HAP-1 (cell line): ENCODE measurements at regions not wholly inside any gene's neighbourhood (a gene's known extent, or its start where the extent isn't known, plus 50 kb on each side); places are given as distances from the start of the nearest gene placed in this dataset.
"Not testable (repeated sequence)": the region's sequence is repeated elsewhere in the genome, so short reads cannot be mapped to it uniquely, and the experiment has no call there.

Source experiments
- DNase-seq, 2 experiments: peaks; one replicate each; pipeline ENCODE4 v3.0.0-alpha.2; 2016 to 2020; ENCODE audit warnings: low spot score in 2 of 2
- H3K27me3 ChIP-seq: fragments of 250-450 bp; sonication (Bioruptor Pico); 2 replicates; pipeline ENCODE4 v1.5.1; 2020; ENCODE audit warnings: low read depth, mild to moderate bottlenecking, moderate library complexity
- H3K36me3 ChIP-seq: fragments of 250-450 bp; sonication (Bioruptor Pico); replicated peaks from 2 replicates; pipeline ENCODE4 v1.5.1; 2020; ENCODE audit warnings: mild to moderate bottlenecking
- H3K4me1 ChIP-seq: fragments of 250-450 bp; sonication (Bioruptor Pico); 2 replicates; pipeline ENCODE4 v1.5.1; 2020; ENCODE audit warnings: mild to moderate bottlenecking
- H3K4me3 ChIP-seq: fragments of 250-450 bp; sonication (Bioruptor Pico); 2 replicates; pipeline ENCODE4 v1.5.1; 2020; ENCODE audit warnings: mild to moderate bottlenecking, moderate library complexity
- H3K9me3 ChIP-seq: fragments of 250-450 bp; sonication (Bioruptor Pico); 2 replicates; pipeline ENCODE4 v1.5.1; 2020; ENCODE audit warnings: mild to moderate bottlenecking, moderate library complexity
- in situ Hi-C: fragments of 300-500 bp; cut with MboI; formaldehyde crosslinking; loops from 3 replicates; pipeline ENCODE4 v1.14.3; 2020; ENCODE audit warnings: low sequenced_read_pairs, inconsistent platforms, mixed read lengths

DNA sequence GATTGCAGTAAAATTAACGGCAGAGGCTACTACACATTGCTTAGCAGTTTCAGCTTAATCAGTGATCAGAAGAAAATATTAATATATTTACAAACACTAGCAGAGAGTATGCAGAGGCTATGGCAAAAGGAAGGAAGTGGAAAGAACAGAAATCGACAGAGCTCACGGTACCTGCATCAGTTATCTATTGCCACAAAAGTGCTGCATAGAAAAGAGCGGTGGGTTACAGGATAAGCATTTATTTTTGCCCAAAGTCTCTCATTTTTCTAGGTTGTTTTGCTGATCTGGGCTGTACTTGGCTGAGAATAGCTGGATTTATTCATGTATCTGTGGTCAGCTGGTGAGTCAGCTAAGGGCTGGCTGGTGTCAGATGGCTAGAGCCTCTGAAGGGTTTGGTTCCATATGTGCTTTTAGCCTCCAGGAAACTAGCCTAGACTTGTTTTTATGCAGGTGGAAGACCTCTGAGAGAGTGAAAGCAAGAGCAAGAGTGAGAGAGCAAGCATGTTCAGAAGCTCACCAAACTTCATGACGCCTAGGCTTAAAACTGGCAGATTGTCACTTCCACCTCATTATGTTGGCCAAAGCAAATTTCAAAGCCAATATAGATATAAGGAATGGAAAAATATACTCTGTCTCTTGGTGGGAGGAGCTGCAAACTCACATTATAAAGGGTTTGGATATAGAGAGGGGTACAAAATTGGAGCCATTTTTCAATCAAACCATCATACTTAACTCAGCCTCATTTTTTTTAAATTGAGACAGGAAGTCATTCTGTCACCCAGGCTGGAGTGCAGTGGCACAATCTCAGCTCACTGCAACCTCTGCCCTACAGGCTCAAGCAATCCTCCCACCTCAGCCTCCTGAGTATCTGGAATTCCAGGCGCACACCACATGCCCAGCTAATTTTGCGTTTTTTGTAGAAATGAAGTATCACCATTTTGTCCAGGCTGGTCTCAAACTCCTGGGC lies 153.2 kb upstream of the RPL34 start:
- in situ Hi-C loops = no loop called here
- Histone ChIP-seq H3K9me3 (no peaks in the 10 kb centered on the region), H3K27me3 (peaks cover 10% of the 10 kb centered on the region), H3K4me3 (no peak overlapping the region), H3K36me3 (no peaks in the 10 kb centered on the region), H3K4me1 (no peaks in the 10 kb centered on the region)
- DNase-seq = no peak

DNA sequence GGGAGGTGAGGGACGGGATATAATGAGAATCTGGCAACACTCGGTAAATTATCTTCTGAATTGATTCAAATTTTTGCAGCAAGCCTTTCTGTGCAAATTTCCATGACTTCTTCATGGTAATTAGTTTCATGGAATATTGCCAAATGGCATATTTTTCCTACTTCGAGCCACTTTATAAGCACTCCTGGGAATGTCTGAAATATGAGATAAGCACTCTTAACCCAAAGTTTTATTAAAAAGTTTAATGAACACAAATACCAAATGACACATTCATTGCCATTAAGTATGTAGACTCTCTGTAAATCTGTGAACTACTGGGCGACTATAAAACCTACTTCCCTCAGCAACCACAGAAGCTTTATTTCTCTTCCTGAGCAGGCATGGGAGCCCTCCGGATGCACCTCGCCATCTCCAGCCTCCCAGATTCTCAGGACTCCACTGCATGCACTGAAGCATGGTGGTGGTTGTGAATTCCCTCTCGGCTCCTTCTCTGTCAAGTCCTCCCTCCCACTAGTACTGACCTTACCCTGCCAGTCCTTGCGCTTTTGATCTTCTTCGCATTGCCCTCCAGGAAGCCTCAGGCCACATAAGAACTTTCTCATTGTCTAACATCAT lies 154.4 kb upstream of the RPL34 start:
- H3K4me3 ChIP-seq = no peak overlapping the region
- no peaks in the 10 kb centered on the region for H3K36me3 ChIP-seq
- peaks cover 10% of the 10 kb centered on the region for H3K27me3 ChIP-seq
- no peak for DNase-seq
- in situ Hi-C loops = no loop called here
- no peaks in the 10 kb centered on the region for H3K9me3 ChIP-seq
- no peaks in the 10 kb centered on the region for H3K4me1 ChIP-seq

DNA sequence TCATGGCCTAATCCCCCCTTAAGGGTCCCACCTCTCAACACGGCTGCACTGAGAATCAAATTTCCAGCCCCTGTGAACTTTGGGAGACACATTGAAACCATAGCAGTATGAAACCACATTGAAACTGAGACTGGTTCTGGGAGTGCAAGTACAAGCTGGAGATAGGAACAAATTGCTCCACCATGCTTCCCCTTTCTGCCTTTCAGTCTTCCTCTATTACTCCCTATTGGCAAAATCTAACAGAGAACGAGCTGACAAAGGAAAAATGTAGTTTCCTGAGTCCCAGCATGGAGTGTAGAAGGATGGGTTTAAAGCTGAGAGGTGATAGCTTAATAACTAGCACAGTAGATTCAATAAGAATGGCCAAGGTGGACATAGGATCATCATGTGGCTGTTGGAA lies 161.7 kb upstream of the RPL34 start:
- Histone ChIP-seq H3K36me3 (no peaks in the 10 kb centered on the region), H3K9me3 (no peaks in the 10 kb centered on the region), H3K4me3 (no peak overlapping the region), H3K4me1 (no peaks in the 10 kb centered on the region), H3K27me3 (peaks cover 5% of the 10 kb centered on the region; the same call in 1 of the 2 replicates)
- in situ Hi-C loops = no loop called here
- no peak for DNase-seq

DNA sequence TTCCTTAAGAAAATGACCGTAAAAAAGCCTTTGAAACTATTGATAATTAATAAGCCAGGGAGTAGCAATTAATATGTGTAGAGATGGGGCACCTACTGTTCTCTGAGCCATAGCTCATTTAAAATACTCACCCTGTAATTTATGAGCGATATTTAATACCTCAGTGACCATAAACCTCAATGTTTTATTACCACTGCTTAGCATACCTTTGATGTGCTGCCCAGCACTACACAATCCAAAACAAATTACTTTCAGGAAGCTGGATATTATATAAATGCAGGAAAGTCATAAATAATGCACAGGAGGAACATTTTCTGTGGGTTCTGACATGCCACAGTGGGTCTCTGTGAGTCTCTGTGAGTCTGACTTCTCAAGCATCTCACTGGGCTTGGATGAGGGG lies 166.1 kb upstream of the RPL34 start:
- no peak for DNase-seq
- H3K9me3 ChIP-seq = no peaks in the 10 kb centered on the region

DNA sequence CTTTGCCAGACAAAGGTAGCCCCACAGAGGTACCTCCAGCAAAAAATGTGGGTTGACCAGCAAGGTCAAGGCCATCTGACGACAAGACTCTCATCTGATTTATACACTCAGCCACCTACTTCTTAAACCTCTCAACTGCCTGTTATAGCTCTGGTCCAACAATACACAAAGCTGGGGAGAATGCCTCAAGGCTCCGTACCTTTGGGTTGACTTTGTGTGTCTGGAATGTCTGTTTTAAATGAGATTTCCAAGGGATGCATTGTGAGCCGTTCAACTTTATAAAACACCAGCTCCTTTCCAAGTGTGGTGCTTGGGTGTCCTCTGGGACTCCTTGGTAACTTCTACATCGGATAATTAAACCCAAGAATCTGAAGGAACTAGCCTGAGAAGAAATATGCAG lies 167.0 kb upstream of the RPL34 start:
- in situ Hi-C loops = no loop called here

More for the DNA sequence above, 166.1 kb upstream of the RPL34 start:
- Histone ChIP-seq H3K27me3 (peaks cover 5% of the 10 kb centered on the region; the same call in 1 of the 2 replicates), H3K36me3 (no peaks in the 10 kb centered on the region), H3K4me1 (no peaks in the 10 kb centered on the region), H3K4me3 (no peak overlapping the region)
- in situ Hi-C loops = no loop called here

DNA sequence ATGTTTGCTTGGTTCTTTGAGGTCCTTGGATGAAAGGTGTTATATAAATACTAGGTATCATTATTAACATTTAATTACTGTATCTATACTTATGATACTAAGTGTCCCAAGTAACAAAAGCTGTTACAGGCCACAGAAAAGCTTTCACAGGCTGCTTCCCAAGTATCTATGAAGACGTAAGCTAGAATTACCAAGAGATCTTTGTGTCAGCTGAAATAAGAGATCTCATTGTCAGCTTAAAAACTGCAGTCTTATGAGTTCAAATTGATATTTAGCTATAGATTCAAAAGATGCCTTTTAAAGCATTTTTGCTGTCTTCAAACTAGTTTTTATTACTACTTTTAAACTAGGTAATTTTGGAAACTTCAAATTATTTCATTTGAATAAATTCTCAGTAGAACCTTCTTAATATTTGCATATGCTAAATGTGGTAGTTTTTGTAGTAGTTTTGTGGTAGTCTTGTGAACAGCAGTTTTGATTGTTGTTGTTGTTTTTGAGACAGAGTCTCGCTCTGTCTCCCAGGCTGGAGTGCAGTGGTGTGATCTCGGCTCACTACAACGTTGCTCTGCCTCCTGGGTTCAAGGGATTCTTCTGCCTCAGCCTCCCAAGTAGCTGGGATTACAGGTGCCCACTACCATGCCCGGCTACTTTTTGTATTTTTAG lies 170.0 kb upstream of the RPL34 start:
- H3K9me3 ChIP-seq = no peaks in the 10 kb centered on the region

More for the DNA sequence above, 167.0 kb upstream of the RPL34 start:
- peaks cover 5% of the 10 kb centered on the region; the same call in 1 of the 2 replicates for H3K27me3 ChIP-seq
- H3K4me3 ChIP-seq = no peak overlapping the region
- DNase-seq = no peak
- no peaks in the 10 kb centered on the region for H3K9me3 ChIP-seq
- H3K36me3 ChIP-seq = no peaks in the 10 kb centered on the region
- no peaks in the 10 kb centered on the region for H3K4me1 ChIP-seq

DNA sequence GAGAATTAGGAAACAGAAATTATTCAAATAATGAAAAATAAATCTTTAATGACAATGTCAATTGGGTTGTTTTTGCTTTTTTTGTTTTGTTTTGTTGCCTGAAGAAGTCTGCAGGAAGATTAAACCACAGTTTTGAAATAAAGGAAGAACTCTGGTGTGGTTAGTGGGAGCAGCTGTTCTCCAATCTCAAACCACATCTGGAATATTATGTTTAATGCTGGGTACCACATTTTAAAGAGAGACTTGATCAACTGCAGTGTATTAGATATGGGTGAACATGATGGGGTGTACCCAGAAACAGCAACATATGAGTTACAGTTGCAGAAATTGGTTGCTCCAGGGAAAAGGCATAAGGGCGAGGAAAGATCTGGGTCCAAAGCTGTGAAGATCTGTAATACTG lies 171.2 kb upstream of the RPL34 start:
- DNase-seq = no peak
- Histone ChIP-seq H3K36me3 (no peaks in the 10 kb centered on the region), H3K27me3 (peaks cover 5% of the 10 kb centered on the region; the same call in 1 of the 2 replicates), H3K9me3 (no peaks in the 10 kb centered on the region), H3K4me1 (no peaks in the 10 kb centered on the region), H3K4me3 (no peak overlapping the region)
- in situ Hi-C loops = no loop called here

More for the DNA sequence above, 170.0 kb upstream of the RPL34 start:
- in situ Hi-C loops = no loop called here
- Histone ChIP-seq H3K36me3 (no peaks in the 10 kb centered on the region), H3K27me3 (peaks cover 5% of the 10 kb centered on the region; the same call in 1 of the 2 replicates), H3K4me1 (no peaks in the 10 kb centered on the region), H3K4me3 (no peak overlapping the region)
- DNase-seq = no peak

DNA sequence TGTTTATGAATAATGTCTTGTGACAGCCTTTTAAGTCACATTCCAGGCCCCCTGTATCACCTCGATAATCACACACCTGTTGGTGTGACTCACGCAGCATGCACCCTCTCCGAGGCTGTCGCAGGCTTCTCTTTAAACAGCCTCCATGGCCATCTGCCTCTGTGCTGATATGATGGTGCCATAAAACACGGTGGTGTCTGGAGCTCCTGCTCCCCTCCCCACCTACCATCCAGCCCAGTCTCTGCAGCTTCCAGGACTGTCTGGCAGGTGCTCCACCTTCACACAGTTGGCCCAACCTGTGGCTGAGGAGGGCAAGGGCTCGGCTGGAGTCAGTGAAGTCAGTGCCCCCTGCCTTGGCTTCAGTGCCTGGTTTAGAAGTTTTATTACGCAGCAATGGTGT lies 173.8 kb upstream of the RPL34 start:
- Histone ChIP-seq H3K4me3 (no peak overlapping the region), H3K27me3 (no peaks in the 10 kb centered on the region), H3K9me3 (no peaks in the 10 kb centered on the region), H3K4me1 (no peaks in the 10 kb centered on the region), H3K36me3 (no peaks in the 10 kb centered on the region)
- DNase-seq = no peak
- in situ Hi-C loops = no loop called here

DNA sequence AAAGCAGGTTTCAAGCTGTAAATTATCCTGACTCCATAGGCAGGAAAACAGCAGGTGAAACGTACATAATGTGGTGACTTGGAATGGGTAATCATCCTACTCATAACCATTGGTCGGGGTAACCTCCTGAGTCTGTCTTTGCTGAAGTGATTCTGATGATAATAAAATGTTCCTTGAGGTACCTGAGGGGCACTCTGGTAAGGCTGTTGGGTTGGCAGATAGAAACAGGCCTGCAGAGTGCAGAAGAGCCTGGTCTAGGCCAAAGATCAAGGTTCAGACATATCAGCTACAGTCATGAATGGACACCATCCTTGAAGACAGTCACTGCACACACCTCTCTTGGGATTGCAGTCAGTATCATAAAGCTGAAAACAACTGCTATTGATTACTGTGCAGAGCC lies 174.7 kb upstream of the RPL34 start:
- no peaks in the 10 kb centered on the region for H3K4me1 ChIP-seq
- no peaks in the 10 kb centered on the region for H3K36me3 ChIP-seq
- in situ Hi-C loops = no loop called here
- H3K9me3 ChIP-seq = no peaks in the 10 kb centered on the region
- H3K4me3 ChIP-seq = no peak overlapping the region
- no peak for DNase-seq
- H3K27me3 ChIP-seq = no peaks in the 10 kb centered on the region

DNA sequence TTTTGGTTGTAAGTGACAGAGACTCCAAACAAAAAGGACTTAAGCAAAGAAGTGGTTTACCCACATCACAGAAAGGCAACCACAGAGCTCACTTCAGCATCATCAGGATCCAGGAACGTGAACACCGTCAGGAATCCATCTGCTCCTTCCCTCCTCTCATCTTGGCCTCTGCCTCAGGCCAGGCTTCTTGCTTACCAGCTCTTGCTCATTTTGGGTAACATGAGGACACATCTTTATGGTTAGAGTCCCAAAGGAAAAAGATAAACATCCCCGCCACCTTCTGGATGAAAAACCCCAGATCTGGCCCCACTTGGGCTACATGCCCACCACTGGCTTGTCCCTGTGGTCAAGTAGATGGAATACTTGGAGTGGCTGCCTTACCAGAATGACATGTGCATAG lies 176.8 kb upstream of the RPL34 start:
- no peaks in the 10 kb centered on the region for H3K27me3 ChIP-seq
- in situ Hi-C loops = no loop called here
- DNase-seq = no peak
- no peak overlapping the region for H3K4me3 ChIP-seq
- H3K36me3 ChIP-seq = no peaks in the 10 kb centered on the region
- no peaks in the 10 kb centered on the region for H3K9me3 ChIP-seq
- H3K4me1 ChIP-seq = no peaks in the 10 kb centered on the region

DNA sequence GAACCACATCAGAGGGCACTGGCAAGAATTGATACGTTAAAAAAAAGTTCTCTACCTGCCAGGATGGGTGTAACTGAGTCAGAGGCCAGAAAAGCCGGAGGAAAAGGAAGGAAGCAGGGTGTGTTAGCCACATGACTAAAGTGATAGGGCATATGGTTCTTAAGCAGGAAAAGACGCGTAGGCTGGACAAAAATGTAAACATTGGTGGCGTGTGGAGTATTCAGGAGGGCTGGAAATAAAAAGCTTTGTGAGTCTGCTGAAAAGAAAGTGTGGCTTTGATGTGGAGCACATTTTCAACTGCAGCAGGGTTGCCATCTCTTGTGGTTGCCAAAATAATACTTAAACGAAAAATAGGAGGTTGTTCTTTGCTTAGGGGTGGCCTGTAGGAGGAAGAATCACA lies 186.5 kb upstream of the RPL34 start:
- Histone ChIP-seq H3K9me3 (no peaks in the 10 kb centered on the region), H3K4me3 (no peak overlapping the region), H3K36me3 (no peaks in the 10 kb centered on the region), H3K27me3 (no peaks in the 10 kb centered on the region), H3K4me1 (no peaks in the 10 kb centered on the region)
- in situ Hi-C loops = no loop called here
- no peak for DNase-seq

DNA sequence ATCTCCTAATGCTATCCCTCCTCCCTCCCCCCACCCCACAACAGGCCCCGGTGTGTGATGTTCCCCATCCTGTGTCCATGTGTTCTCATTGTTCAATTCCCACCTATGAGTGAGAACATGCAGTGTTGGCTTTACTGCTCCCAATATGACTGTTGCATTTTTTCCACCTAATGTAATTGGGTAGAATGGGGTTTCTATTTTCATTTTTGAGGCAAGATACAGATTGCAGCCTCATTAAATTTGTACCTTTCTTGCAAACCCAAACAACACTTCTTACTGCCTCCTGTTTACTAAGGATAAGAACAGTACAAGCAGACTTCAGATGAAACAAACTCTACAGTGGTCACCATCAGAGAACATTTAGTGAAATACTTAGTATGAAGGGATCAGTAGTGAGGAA lies 187.0 kb upstream of the RPL34 start:
- H3K27me3 ChIP-seq, H3K36me3 ChIP-seq, H3K4me3 ChIP-seq, H3K9me3 ChIP-seq, DNase-seq, in situ Hi-C loops, H3K4me1 ChIP-seq: not testable (repeated sequence)

DNA sequence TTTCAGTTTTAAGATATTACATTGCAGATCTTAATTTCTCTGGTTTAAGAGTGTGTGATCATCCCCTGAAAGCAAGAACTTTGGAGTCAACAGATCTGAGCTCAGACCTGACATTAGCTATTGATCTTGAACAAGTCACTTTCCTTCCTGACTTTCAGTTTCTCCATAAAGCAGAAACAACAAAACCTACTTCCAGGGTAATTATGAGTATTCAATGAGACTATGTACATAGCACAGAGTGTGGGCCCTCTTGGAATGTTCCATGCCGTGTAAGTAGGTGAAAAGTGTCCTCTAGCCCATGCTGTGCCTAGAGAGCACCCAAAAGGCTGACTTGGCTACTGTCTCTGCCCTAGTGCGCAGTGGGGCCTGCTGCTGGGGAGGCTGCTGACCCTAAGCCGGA lies 188.0 kb upstream of the RPL34 start:
- Histone ChIP-seq H3K4me1 (no peaks in the 10 kb centered on the region), H3K27me3 (no peaks in the 10 kb centered on the region), H3K9me3 (no peaks in the 10 kb centered on the region), H3K36me3 (no peaks in the 10 kb centered on the region), H3K4me3 (no peak overlapping the region)
- no peak for DNase-seq
- in situ Hi-C loops = no loop called here

DNA sequence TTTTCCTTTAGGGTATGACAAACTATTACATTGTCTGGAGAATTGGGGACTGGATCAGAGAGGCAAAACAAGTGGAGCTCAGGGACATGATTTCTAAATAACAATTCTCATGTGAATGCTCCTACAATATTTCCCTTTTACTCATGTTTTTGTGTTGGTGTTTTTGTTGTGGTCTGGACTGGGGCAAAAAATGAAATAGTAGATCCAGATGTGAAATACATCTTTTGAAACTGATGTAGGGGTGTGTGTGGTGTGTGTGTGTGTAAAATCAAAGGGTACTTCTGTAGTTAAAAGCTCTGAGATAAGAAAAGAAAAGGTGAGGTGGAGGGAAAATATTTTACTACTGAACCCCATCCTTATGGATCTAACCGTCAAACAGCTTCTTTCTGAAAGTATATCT lies 188.4 kb upstream of the RPL34 start:
- in situ Hi-C loops = no loop called here
- no peaks in the 10 kb centered on the region for H3K27me3 ChIP-seq
- H3K4me3 ChIP-seq = no peak overlapping the region
- no peak for DNase-seq
- H3K4me1 ChIP-seq = no peaks in the 10 kb centered on the region
- no peaks in the 10 kb centered on the region for H3K9me3 ChIP-seq
- no peaks in the 10 kb centered on the region for H3K36me3 ChIP-seq
